LoVo (cell line): ENCODE measurements at regions not wholly inside any gene's neighbourhood (a gene's known extent, or its start where the extent isn't known, plus 50 kb on each side); places are given as distances from the start of the nearest gene placed in this dataset.

Source experiments
- DNase-seq: peaks from one replicate; pipeline ENCODE4 v3.0.0-alpha.2; 2016; ENCODE audit warnings: low spot score

DNA sequence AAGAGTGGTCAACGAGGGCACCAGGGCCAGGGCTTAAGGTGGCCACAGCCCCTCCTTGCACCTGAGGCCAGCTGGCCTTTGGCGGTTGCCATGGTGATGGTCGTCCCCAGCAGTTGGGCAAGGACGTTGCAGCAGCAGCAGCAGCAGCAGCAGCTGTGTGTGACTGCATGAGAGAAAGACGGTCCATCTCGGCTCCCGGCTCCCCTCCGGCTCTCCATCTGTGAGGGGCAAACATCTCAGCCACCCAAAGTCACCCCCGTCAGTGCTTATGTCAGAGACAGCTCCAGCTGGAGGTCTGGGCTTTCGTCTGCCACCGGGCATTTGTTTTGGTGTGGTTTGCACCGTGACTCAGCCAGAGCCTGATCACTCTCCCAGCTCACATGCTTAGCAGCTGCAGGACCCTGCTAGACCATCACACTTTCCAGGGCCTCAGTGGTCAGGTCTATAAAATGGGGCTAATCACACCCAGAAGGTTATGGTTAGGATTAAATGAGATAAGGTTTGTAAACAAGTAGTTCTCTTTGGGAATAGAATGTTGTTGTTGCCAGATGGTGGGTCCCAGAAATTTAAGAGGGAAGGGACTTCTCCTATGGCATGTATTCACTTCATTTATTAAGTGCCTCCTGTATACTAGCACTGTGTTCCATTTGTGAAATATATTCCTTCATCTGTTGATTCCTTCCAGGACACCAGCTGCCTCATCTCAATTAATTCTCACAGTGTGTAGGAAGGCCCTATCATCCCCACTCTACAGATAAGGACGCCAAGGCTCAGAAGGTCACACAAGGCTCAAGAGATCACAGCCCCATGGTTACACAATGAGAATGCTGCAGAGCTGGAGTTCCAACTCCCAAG lies 212.6 kb upstream of the LHX5 start:
- no peak for DNase-seq

DNA sequence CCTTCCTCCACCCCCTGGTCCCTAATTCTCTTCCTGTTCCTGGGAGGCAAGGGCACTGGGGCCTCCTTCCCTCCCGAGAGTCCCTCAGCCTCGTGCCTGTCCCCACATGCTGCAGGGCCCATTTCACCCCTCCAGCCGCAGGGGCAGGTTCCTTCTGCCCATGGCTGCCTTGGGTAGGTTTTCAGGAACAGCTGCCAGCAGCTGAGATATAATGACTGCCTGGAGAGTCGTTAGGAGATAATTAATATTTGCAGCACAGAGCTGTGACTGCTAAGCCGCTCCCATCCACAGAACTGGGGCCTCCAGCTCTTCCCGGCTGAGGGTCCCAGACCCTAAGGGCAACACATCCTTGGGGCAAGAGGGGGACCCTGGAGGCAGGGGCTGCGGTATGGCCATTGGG lies 211.9 kb upstream of the LHX5 start:
- DNase-seq: no peak

DNA sequence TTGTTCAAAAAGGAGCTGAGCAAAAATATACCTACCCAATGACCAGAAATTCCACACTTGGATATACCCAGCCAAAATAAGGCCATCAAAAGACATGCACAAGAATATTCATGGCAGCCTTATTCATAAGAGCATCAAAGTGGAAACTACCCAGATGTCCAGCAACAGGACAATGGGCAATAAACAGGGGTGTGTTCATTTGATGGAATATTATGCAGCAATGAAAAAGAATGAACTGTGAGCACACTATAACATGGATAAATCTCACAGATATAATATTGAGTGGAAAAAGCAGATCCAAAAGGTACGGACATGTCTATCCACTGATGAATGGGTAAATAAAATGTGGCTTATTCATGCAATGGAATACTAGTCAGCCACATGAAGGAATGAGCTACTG lies 209.2 kb upstream of the LHX5 start:
- no peak for DNase-seq

DNA sequence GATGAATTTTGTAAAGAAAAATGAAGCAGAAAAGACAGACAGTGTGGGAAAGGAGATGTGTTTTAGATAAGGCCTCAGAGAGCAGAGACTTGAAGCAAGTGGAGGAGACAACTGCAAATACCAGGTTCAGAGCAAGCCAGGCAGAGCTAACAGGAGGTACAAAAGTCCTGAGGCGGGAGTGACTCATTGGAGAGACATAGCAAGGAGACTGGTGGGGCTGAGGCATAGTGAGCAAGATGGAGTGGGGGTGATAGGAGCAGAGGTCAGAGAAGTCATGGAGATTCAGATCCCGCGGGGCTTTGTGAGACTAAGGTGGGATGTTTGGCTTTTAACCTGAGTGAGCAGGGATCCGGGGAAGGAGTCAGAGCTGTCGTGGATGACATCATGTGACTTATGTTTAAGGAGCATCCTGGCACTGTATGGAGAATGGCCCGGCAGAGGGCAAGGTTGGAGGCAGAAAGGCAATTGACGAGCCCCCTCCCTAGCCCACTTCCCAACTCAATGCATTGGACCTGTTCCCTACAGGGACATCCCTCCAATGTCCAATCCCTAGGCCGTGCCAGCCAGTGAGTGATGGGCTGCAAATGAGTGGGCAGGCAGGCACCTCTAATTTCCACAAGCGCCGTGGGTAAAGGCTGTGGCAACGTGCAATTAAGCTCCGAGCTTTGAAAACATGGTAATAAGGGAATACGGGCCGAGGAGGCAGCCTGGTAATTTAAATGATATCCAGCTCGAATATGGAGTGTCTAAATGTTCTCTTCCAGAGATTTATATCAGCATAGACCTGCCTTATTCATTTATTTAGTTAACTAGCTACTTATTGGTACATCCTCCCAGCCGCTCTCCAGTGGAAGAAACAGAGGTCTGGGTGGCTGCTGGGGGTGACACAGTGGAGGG lies 206.8 kb upstream of the LHX5 start:
- no peak for DNase-seq

DNA sequence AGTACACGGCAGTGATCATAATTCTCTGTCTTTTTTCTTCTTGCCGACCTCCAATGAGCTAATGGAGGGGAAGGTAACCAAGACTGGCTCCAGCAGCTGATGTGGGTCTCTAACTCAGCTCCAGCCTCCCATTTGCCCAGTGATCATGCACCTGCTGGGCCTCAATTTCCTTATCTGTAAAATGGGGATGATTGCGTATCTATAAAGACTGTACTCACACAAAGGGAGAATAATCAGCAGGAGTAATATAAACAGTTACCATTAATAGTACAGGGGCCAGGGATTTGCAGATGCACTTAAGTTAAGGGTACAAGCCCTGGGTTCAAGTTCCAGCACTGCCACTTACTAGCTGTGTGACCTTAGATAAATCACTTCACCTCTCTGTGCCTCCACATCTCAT lies 204.9 kb upstream of the LHX5 start:
- no peak for DNase-seq

DNA sequence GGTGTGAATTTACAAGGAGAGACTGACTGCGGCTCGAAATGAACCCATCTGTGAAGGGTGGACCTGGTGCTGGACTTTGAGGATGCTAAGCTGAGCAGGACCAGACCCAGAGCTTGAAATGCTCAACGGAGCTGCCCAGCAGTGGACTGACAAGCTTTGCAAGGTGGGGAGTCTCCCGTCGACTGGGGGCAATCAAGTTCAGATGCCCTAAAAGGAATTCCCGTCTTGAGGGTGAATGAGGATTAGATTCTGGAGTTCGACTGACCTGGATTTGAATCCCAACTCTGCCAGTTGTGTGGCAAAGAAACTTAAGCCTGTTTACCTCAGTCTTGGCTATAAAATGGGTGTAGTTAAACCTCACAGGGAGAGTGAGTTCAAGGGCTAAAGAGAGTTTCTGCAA lies 204.4 kb upstream of the LHX5 start:
- no peak for DNase-seq

DNA sequence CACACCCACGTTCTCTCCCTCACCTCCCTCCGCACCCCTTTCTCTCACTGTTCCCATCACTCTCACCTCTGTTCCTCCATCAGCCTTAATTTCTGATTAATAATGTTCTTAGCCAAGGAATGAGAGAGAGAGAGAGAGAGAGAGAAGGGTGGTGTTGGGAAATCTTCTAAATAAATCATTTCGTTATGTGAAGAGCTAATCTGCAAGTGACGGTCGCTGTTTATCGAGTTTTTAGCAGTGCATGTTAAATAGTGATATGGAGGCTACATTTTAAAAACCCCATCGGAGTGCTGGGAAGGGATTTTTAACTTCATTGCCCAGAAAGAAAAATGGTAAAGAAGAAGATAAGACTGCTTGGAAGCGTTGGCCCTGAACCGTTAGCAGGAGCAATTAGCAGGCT lies 203.3 kb upstream of the LHX5 start:
- no peak for DNase-seq

DNA sequence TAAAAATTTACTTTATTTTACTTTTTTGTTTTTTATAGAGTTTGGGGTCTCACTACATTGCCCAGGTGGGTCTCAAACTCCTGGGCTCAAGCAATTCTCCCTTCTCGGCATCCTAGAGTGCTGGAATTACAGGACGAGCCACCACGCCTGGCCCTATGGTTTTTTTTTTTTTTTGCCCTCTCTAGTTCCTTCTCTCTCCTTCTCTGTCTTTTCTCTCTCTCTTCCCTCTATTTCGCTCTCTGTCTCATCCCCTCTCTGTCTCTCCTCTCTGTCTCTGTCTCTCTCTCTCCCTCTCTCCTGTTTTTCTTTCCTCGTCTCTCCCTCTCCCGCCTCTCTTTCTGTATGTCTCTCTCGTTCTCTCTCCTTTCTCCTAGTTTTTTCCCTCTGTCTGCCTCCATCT lies 202.6 kb upstream of the LHX5 start:
- DNase-seq: no peak

DNA sequence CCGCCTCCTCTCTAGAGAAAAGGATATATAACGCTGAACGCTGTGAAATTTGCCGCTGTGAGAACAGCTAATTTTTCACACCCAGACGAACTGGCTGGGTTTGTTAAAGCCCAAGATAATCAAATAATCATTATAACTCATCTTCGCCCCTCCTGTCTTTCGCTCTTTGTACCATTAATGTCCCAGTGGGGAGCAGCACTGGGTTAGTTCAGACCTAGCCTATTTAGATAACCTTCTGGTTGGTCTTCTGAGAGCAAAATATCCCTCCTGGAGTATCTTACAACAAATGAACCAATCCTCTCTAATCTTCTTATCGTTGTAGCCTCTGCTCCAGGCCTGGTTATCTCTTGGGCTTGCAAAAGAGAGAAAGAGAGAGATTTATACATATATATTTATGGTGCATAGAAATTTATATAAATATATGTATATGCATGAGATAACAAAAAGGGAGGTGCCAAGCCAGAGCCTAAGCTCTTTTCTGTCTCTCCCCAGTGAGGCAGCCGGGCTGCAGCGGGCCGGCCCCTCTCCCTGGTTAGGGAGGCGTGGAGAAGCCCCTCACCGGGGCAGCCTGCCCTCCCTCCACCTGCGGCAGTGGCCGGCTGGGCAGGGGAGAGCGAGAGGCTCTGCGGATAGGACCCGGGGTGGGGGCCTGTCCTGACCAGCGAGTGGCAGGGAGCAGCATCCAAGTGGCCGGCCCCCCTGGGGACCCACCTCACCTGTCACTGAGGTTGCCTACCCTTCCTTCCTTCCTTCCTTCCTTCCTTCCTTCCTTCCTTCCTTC lies 202.0 kb upstream of the LHX5 start:
- no peak for DNase-seq

DNA sequence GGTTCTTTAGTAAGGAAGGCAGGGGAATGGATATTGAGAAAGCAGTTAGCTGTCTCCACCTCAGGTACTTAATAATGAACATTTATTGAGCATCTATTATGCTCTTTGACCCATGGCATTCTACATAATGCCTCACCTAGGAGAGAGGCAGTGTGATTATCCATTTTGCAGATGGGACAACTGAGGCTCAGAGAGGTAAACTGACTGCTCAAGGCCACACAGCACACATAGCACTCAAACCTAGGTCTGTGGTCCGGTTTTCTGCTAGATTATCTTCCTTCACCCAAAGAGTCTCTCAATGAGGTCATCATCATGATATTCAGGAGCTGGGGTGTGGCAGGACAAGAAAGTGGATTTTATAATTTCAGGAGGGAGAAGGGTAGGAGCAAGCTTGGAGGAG lies 199.1 kb upstream of the LHX5 start:
- DNase-seq: no peak

DNA sequence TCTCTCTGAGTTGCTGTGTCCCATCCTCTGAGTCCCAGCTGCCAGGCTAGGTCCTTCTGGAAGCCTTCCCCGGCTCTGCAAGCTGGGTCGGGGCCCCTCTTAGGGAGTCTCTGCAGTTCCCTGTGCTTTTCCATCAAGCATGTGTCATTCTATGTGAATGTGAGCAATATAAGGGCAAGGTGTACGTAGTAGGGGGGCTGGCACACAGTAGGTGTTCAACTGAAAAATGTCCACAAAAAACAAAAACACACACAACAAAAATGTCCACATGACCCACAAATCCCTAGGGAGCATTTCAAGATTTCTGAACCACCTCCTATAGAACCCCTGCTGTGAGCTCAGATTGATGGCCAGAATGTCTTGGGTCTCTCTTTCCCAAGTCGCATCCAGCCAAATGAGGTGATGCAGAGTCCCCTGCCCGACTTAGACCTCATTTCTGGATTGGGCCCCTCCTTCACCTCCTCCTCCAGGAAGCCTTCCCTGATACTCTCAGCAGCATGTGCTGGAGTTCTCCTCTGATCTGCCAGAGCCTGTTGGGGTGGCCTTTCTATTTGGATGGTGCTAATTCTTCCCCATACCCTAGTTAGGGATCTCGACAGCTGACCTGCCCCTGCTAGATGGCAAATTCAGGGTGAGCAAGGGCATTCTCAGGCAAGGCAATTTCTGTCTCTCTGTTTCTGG lies 196.1 kb upstream of the LHX5 start:
- DNase-seq: no peak

DNA sequence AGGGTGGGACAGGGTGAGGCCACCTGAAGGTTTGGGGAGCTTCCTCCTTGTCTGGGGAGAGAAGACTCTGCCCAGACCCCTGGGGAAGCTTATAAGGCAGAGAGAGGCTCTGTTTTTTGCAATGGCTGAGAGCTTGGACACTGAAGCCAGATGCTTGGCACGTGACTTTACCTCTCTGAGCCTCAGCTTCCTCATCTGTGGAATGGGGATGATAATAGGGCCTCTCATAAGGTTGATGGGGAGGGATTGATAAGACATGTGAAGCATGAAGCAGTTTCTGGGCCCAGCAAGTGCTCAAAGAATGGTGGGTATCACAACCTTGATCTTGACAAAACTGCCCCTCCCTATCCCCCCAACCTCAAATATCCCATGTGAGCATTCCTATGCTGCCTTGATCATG lies 195.4 kb upstream of the LHX5 start:
- DNase-seq: no peak

DNA sequence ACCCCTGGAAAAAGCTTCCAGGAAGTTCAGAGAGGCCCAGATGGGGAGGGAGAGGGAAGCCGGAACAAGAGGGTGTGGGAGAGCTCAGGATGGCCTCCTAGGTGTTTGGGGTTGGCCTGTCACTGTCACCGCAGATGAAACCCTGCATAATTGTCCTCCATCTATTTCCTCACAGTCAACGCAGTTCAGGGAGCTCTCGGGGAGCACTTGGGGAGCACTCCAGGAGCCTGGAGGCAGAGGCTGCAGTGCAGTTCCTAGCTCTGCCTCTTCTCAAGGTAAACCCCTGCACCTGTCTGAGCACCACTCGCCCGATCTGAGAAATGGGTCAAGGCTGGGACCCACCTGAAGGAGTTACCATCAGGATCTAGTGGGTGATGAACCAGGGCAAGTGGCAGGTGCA lies 194.6 kb upstream of the LHX5 start:
- no peak for DNase-seq

DNA sequence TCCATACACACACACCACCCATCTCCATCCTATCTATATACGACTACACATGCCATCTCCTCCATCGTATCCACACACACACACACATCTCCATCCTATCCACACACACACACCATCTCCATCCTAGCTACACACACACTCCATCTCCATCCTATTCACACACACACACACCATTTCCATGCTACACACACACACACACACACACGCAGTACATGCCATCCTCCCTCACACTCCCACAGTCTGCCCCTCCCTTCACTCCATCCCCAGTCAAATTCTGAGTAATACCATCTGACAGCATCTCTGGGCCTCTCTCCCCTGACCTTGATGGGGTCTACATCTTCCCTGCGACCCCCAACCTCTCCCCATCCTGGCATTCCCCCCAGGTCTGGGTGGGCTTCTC lies 193.8 kb upstream of the LHX5 start:
- DNase-seq: no peak

DNA sequence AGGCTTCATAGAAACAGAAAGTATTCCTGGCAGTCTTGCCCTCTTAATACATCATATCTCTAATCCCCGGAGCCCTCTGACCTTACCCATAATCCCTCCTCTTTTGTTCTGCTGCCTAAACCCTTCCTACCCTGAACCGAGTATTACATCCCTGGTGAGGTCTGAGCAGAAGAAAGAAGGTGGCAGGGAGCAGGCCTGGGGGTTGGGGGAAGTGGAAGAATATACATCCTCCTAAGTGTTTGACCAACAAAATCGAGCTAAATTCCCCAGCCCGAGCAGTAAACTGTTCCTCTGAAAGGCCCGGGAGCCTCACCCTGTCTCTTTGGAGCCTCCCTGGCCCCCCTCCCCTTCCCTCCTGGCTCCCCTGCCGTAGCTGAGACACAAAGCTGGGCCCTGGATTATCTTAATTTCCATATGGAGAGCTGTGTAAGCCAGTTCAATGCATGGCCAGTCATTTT lies 192.6 kb upstream of the LHX5 start:
- DNase-seq: no peak

DNA sequence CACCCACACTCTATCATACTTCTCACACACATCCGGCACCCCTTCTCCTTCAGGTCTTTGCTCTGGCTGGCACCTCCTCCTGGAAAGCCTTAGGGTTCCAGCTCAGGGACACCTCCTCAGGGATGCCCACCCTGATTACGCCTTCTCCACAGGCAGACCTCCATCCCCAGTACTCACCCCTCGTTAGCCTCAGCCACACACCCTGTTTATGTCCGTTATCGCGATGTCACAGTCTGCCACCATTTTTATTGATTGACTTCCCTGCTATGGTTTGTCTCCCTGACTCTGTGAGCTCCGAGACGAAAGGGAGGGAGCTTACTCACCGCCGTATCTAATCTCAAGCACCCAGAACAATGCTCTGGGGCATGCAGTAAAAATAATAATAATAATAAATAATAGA lies 191.7 kb upstream of the LHX5 start:
- no peak for DNase-seq

DNA sequence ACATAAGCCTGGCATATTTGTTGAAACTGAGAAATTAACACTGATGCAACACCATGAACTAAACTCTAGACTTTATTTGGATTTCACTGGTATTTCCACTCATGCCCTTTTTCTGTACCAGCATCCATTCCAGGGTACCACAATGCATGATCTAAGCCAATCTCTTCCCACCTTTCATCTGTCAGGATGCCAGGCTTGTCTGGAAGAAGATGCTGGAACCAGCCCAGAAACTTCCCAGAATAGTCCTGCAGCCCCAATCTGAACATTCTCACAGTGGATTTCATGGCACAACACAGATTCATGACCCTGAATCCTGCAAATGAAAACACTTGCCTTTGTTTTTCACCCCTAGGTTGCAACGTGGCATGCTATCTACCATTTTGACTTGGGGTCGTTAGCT lies 189.3 kb upstream of the LHX5 start:
- DNase-seq: no peak

DNA sequence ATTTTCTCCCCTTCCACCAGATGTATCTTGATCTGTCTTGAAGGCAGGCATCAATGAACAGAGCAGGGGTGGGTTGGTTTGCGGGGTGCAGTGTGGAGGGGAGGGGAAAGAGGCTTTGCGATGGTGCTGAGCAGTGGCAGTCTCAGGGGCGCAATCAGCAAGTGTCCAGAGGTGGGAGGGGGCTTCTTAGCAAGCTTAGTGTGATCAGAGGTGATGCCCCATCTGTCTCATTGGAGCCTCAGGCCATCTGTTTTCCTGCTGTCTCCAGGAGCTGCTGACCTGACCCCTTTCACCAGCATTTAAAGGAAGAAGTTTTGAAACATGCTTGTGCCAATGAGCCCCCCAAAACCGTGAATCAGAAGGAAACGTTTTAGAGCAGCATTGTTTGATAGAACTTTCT lies 187.7 kb upstream of the LHX5 start:
- DNase-seq: no peak

DNA sequence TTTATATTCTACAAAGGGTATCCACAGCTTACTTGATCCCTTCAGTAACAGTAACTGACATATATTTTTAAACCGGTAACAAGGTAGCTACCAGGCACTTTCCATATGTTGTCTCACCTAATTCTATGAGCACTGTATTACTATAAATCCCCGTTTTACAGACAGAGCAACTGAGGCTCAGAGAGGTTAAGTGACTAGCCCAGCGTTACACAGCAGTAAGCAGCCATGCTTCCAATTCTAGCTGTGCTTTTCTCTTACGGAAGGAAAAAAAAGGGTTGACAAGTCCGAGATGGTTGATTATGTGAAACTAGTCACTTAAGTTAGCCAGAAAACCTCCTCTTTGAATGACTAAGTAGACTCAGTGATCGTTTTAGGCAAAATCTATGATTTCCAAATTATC lies 187.3 kb upstream of the LHX5 start:
- DNase-seq: no peak

DNA sequence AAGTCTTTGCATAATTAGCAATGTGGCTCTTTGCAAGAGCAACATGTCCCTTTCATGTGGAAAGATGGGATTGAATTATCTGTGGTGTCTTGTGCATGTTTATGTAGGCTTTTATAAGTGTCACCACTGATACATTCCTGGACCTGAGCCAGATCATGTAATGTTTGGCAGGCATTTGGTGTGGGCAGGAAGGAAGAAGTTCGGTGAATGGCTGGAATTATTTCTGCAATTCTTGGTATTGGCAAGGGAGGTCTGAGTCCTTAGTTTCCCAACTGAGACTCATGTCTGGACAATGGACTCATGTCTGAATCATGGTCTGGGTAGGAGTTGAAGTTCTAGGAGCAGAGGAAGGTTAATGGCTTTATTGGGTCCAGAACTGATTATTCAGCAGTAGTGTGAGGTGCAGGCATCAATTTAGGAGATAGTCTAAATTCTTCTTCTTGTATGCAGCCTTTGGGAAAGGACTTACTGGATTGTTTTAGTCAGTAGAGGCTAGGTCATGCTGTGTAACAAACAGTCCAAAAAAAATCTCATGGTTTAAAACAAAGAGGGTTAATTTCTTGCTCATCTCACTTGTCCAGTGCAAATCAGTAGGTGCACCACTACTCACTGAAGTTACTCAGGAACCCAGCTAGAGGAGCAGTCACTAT lies 186.5 kb upstream of the LHX5 start:
- no peak for DNase-seq

DNA sequence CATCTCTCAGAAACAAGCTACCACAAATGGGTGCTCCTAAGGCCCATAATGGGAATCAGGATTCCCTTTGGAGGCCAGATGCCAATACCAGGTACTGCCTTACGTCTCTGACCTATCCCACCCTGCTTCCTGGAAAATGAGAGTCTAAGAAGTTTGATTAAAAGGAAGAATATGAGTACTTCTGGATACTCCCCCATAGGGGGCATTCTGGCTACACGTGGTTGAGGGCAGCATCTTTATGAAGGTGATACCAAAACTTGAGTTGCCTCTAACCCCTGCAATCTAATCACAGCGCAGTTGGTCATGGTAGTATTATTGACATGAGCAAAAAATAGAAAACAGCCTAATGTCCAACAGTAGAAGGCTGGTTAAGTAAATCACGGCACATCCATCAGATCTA lies 184.2 kb upstream of the LHX5 start:
- no peak for DNase-seq
